NB4 (cell line): ENCODE measurements at regions not wholly inside any gene's neighbourhood (a gene's known extent, or its start where the extent isn't known, plus 50 kb on each side); places are given as distances from the start of the nearest gene placed in this dataset.

Experiments
- CTCF ChIP-seq: IDR thresholded peaks from one replicate; pipeline ENCODE4 v1.5.1; 2012; ENCODE audit warnings: low read depth, low read length
- MYC ChIP-seq: IDR thresholded peaks from 2 replicates; pipeline ENCODE4 v1.6.1; 2011; ENCODE audit warnings: low read depth, low read length
- POLR2A ChIP-seq: IDR thresholded peaks from 2 replicates; pipeline ENCODE4 v1.6.1; 2011; ENCODE audit warnings: mild to moderate bottlenecking; ENCODE audit not compliant: insufficient read length; ENCODE audit errors: extremely low read depth

- TF ChIP-seq POLR2A (no peak), CTCF (no peak), MYC (no peak)
Observed at GRCh38 chr1:4019606-4020331, 119.7 kb upstream of the C1orf174 start.
